Activated CD4-positive, alpha-beta T cell treated with anti-CD3 and anti-CD28 coated beads, Interleukin-2, amount 50 U/mL, for 16 hours (primary cell): ENCODE measurements at regions not wholly inside any gene's neighbourhood (a gene's known extent, or its start where the extent isn't known, plus 50 kb on each side); places are given as distances from the start of the nearest gene placed in this dataset.

ENCODE experiments used
- DNase-seq: peaks from one replicate; pipeline ENCODE4 v3.0.0-alpha.2; 2020

DNA sequence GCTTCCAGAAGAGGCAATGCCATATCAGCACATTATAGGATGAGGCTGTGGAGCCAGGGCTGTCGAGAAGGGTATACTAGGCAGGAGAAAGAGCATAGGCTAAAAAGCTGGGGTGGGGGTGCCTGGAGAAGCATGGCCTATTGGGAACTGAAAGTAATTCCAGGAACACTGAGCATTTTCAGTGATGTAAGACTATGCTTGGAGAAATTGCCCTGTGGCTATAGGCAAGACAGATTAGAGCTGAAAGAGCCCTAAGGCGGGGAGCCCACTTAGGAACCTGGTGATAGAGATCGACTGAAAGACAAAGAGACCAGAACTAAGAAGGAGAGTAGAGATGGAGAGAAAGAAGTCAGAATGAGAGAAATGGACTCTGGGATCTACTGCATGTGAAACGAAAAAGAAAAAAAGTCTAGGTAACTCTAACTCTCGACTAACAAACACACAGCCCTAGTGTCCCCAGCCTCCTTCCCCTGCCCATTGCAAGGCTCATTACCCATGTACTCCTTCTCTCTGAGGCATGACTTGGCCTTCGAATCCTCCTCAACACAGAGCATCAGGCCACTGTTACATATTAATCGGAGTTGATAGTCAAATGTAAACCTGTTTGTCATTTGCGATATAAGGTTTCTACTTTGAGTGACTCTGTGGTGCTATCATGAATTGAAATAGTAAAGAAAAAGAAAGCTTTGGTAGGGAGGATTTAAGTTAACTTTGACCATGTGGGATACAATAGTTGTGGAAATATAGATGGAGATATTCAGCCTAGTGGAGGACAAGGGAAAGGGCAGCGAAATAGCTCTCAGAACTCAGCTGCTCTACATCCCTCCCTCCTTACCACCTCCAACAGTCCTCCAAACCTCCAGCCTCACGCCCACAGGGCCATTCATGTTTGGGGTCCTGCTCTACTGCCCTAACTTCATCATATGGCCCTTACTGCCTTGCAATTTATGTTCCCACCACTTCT is 52.3 kb upstream of the BMAL1 start:
- no peak for DNase-seq

DNA sequence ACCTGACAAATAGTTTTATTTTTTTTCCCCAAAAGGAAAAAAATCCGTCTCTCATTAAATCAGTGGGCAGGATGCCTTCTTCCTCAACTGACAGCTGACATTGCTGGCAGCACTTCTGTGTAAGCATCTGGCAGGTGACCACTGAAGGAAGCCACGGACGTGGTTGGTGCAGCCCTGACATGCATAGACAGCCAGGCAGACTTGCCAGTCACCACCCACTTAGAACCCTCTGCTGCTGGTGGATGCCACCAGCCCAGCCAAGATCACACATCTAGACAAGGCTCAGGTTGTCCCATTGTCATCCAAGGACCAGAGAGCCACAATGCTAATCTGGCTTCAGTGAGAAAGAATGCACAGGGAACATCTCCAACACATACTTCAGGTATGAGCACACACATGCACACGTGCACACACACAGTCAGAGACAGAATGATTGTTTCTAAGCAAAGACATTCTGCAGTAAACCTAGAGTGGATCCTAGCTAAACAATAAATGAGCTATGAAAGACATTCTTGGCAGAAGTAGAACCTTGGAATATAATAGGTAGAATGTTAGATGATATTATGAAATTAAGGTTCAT is 49.8 kb upstream of the BMAL1 start:
- no peak for DNase-seq
